ENCODE measurements at regions not wholly inside any gene's neighbourhood (a gene's known extent, or its start where the extent isn't known, plus 50 kb on each side); places are given as distances from the start of the nearest gene placed in this dataset.

- no peak overlapping the region for H3K27ac Mint-ChIP-seq (ENCODE audit: unreplicated experiment)
- peaks cover 21% of the 10 kb centered on the region for H3K9me3 Mint-ChIP-seq (ENCODE audit: low read depth, unreplicated experiment)
- H3K36me3 Mint-ChIP-seq (ENCODE audit: insufficient read depth, unreplicated experiment), result no peaks in the 10 kb centered on the region
- TF ChIP-seq CTCF (IDR thresholded peaks at IDR 0.05; ENCODE audit: unreplicated experiment), result no peak
- no peak overlapping the region for H3K4me3 Mint-ChIP-seq (ENCODE audit: low read depth, unreplicated experiment)
- CTCF ChIA-PET, result no interaction called here
- H3K4me1 Mint-ChIP-seq (ENCODE audit: low read depth, unreplicated experiment), result no peaks in the 10 kb centered on the region
- no TSS peak for BruUV-seq (replicated peaks)
- no peak for DNase-seq
- peaks cover 15% of the 10 kb centered on the region for H3K27me3 Mint-ChIP-seq (ENCODE audit: unreplicated experiment)
- intact Hi-C loops (cut with micrococcal nuclease; ENCODE audit: unreplicated experiment), result no loop called here
These were observed 135.6 kb upstream of the SMIM21 start for GRCh38 chr18:75563150-75563549.

GRCh38 chr18:75562216-75562615 lies 134.7 kb upstream of the SMIM21 start:
- CTCF ChIA-PET, result no interaction called here
- H3K9me3 Mint-ChIP-seq (ENCODE audit: low read depth, unreplicated experiment), result peaks cover 21% of the 10 kb centered on the region
- no peak overlapping the region for H3K4me3 Mint-ChIP-seq (ENCODE audit: low read depth, unreplicated experiment)
- intact Hi-C loops (cut with micrococcal nuclease; ENCODE audit: unreplicated experiment), result no loop called here
- H3K36me3 Mint-ChIP-seq (ENCODE audit: insufficient read depth, unreplicated experiment), result no peaks in the 10 kb centered on the region
- no peak for TF ChIP-seq CTCF (IDR thresholded peaks at IDR 0.05; ENCODE audit: unreplicated experiment)
- no TSS peak for BruUV-seq (replicated peaks)
- H3K27ac Mint-ChIP-seq (ENCODE audit: unreplicated experiment), result no peak overlapping the region
- peaks cover 15% of the 10 kb centered on the region for H3K27me3 Mint-ChIP-seq (ENCODE audit: unreplicated experiment)
- no peak for DNase-seq
- H3K4me1 Mint-ChIP-seq (ENCODE audit: low read depth, unreplicated experiment), result no peaks in the 10 kb centered on the region

- intact Hi-C loops (cut with micrococcal nuclease; ENCODE audit: unreplicated experiment), result no loop called here
- H3K27me3 Mint-ChIP-seq (ENCODE audit: unreplicated experiment), result peaks cover 15% of the 10 kb centered on the region
- no peak for TF ChIP-seq CTCF (IDR thresholded peaks at IDR 0.05; ENCODE audit: unreplicated experiment)
- BruUV-seq (replicated peaks), result no TSS peak
- H3K27ac Mint-ChIP-seq (ENCODE audit: unreplicated experiment), result no peak overlapping the region
- no peak for DNase-seq
- H3K4me1 Mint-ChIP-seq (ENCODE audit: low read depth, unreplicated experiment), result no peaks in the 10 kb centered on the region
- H3K9me3 Mint-ChIP-seq (ENCODE audit: low read depth, unreplicated experiment), result peaks cover 12% of the 10 kb centered on the region
- H3K4me3 Mint-ChIP-seq (ENCODE audit: low read depth, unreplicated experiment), result no peak overlapping the region
- H3K36me3 Mint-ChIP-seq (ENCODE audit: insufficient read depth, unreplicated experiment), result no peaks in the 10 kb centered on the region
- CTCF ChIA-PET, result interaction anchor here (0.6 kb wide), 1 partner anchor 878 kb away, joined by 3 read pairs; no protein-coding TSS in a partner anchor
These were observed 131.3 kb upstream of the SMIM21 start for GRCh38 chr18:75558790-75559189.

GRCh38 chr18:75556841-75557240 lies 129.3 kb upstream of the SMIM21 start:
- no peak for TF ChIP-seq CTCF (IDR thresholded peaks at IDR 0.05; ENCODE audit: unreplicated experiment)
- no TSS peak for BruUV-seq (replicated peaks)
- no peak overlapping the region for H3K27ac Mint-ChIP-seq (ENCODE audit: unreplicated experiment)
- no peak overlapping the region for H3K4me3 Mint-ChIP-seq (ENCODE audit: low read depth, unreplicated experiment)
- intact Hi-C loops (cut with micrococcal nuclease; ENCODE audit: unreplicated experiment), result no loop called here
- peaks cover 6% of the 10 kb centered on the region for H3K27me3 Mint-ChIP-seq (ENCODE audit: unreplicated experiment)
- H3K36me3 Mint-ChIP-seq (ENCODE audit: insufficient read depth, unreplicated experiment), result no peaks in the 10 kb centered on the region
- CTCF ChIA-PET, result no interaction called here
- H3K9me3 Mint-ChIP-seq (ENCODE audit: low read depth, unreplicated experiment), result peaks cover 7% of the 10 kb centered on the region
- no peaks in the 10 kb centered on the region for H3K4me1 Mint-ChIP-seq (ENCODE audit: low read depth, unreplicated experiment)
- DNase-seq, result no peak

All from Calu3 (cell line).